HFFc6 (cell line): ENCODE measurements at regions not wholly inside any gene's neighbourhood (a gene's known extent, or its start where the extent isn't known, plus 50 kb on each side); places are given as distances from the start of the nearest gene placed in this dataset.

Source experiments
- DNase-seq: peaks from one replicate; pipeline ENCODE4 v3.0.0-alpha.2; 2018
- H3K27ac Mint-ChIP-seq: 2 replicates; pipeline ENCODE4 v1.8.0; 2020; ENCODE audit warnings: mild to moderate bottlenecking, mixed read lengths
- H3K27me3 Mint-ChIP-seq: 2 replicates; pipeline ENCODE4 v1.8.0; 2021; ENCODE audit warnings: mild to moderate bottlenecking, moderate library complexity, mixed read lengths; ENCODE audit not compliant: insufficient read depth
- H3K36me3 Mint-ChIP-seq: 2 replicates; pipeline ENCODE4 v1.8.0; 2021; ENCODE audit warnings: low read depth, mixed read lengths
- H3K4me1 Mint-ChIP-seq: 2 replicates; pipeline ENCODE4 v1.8.0; 2020; ENCODE audit warnings: low read depth, mixed read lengths
- H3K4me3 Mint-ChIP-seq: 2 replicates; pipeline ENCODE4 v1.8.0; 2020; ENCODE audit warnings: mild to moderate bottlenecking, moderate library complexity, mixed read lengths
- H3K9me3 Mint-ChIP-seq: 2 replicates; pipeline ENCODE4 v1.8.0; 2020; ENCODE audit warnings: mild to moderate bottlenecking, mixed read lengths
- TF ChIP-seq, protein P1 (sequence below): fragments of 200-600 bp; sonication (generic); IDR thresholded peaks from 2 replicates; pipeline ENCODE4 v1.5.0; 2021; ENCODE audit warnings: antibody characterized with exemption, mild to moderate bottlenecking

DNA sequence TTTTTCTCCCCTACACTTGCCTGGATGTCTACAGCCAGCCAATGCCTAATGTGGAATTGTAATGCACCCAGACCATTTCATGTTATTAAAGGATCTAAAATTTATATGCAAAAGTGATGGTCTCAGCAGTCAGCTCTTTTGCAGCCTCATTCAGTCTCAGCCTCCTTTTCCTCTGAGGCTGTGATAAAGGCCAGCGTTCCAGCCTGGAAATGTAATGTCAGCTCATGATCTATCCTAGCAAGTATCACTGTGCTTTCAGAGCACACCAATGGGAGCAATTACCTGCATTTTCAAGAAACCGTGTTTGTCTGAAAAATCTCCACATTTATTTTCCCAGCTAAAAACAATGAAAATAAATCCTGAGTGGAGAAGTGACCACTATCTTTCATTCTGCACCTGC, 274.6 kb downstream of the CDH20 start:
- TF ChIP-seq, protein P1, sequence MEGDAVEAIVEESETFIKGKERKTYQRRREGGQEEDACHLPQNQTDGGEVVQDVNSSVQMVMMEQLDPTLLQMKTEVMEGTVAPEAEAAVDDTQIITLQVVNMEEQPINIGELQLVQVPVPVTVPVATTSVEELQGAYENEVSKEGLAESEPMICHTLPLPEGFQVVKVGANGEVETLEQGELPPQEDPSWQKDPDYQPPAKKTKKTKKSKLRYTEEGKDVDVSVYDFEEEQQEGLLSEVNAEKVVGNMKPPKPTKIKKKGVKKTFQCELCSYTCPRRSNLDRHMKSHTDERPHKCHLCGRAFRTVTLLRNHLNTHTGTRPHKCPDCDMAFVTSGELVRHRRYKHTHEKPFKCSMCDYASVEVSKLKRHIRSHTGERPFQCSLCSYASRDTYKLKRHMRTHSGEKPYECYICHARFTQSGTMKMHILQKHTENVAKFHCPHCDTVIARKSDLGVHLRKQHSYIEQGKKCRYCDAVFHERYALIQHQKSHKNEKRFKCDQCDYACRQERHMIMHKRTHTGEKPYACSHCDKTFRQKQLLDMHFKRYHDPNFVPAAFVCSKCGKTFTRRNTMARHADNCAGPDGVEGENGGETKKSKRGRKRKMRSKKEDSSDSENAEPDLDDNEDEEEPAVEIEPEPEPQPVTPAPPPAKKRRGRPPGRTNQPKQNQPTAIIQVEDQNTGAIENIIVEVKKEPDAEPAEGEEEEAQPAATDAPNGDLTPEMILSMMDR: no peak
- Mint-ChIP-seq H3K27me3 (no peaks in the 10 kb centered on the region; the same call in 1 of the 2 replicates), H3K4me3 (peak overlapping the region; percentile 49), H3K36me3 (peaks cover 47% of the 10 kb centered on the region), H3K4me1 (peaks cover 89% of the 10 kb centered on the region), H3K27ac (peak overlapping the region; percentile 94), H3K9me3 (peaks cover 18% of the 10 kb centered on the region)
- no peak for DNase-seq

GRCh38 chr18:61606759-61607158, 273.5 kb downstream of the CDH20 start:
- Mint-ChIP-seq H3K27me3 (no peaks in the 10 kb centered on the region; the same call in 1 of the 2 replicates), H3K4me3 (peak overlapping the region; percentile 90), H3K9me3 (peaks cover 16% of the 10 kb centered on the region), H3K36me3 (peaks cover 47% of the 10 kb centered on the region), H3K4me1 (peaks cover 93% of the 10 kb centered on the region), H3K27ac (peak overlapping the region; percentile 94)
- TF ChIP-seq, protein P1: no peak
- DNase-seq: peak; percentile 94

DNA sequence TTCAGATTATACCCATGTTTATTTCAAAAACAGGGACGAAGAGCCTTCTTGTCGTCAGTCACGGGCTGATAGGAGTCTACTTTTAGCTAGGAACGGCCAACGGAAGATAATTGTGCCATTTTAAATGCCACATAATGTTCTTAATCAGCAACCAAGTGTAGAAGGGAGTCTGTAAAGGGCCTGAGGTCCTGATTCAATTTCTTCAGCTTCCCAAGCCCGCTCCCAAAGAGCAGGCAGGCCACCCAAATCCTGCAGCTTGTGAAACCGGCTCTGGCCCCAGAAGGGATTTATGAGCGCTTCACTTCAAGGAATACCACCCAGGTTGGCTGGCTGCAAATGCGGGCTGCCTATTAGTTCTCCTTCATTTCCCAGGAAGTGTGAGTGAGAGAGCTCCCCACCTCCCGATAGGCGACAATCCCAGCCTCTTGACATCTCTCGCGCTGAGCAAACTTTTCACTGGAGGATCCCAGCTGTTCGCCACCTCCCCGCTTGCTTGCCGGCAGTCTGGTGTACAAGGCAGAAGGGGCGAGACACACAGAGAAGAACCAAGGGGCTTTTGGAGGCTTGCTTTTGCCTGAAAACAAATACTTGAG, 272.9 kb downstream of the CDH20 start:
- Mint-ChIP-seq H3K9me3 (peaks cover 14% of the 10 kb centered on the region), H3K27ac (peak overlapping the region; percentile 94), H3K4me3 (peak overlapping the region; percentile 90), H3K27me3 (no peaks in the 10 kb centered on the region; the same call in 1 of the 2 replicates), H3K36me3 (peaks cover 43% of the 10 kb centered on the region), H3K4me1 (peaks cover 98% of the 10 kb centered on the region)
- TF ChIP-seq, protein P1: no peak
- DNase-seq: peak; percentile 51

GRCh38 chr18:61605376-61606067, 272.3 kb downstream of the CDH20 start:
- H3K27ac Mint-ChIP-seq: peak overlapping the region; percentile 94

More at GRCh38 chr18:61605376-61606067, 272.3 kb downstream of the CDH20 start:
- peaks cover 41% of the 10 kb centered on the region for H3K36me3 Mint-ChIP-seq
- peaks cover 7% of the 10 kb centered on the region for H3K9me3 Mint-ChIP-seq
- no peak for DNase-seq
- no peaks in the 10 kb centered on the region; the same call in 1 of the 2 replicates for H3K27me3 Mint-ChIP-seq
- TF ChIP-seq, protein P1: no peak
- peak overlapping the region; percentile 90 for H3K4me3 Mint-ChIP-seq
- peaks cover 100% of the 10 kb centered on the region for H3K4me1 Mint-ChIP-seq
